GM12878 (cell line): ENCODE measurements at regions not wholly inside any gene's neighbourhood (a gene's known extent, or its start where the extent isn't known, plus 50 kb on each side); places are given as distances from the start of the nearest gene placed in this dataset.

Experiments used
- ATAC-seq: fragments of 200-7000 bp; cut with Tn5 transposase; 3 replicates; pipeline ENCODE4 v1.9.1; 2020; ENCODE audit warnings: mild to moderate bottlenecking, moderate library complexity
- BruUV-seq: library from RNA; stranded (reverse); fragments of 400-500 nt; replicated peaks from 2 replicates; lab custom pipeline; 2021; lab: Mats Ljungman, UMichigan
- CTCF ChIA-PET: fragments of 300-600 bp; sonication (Branson Sonifier 250); formaldehyde crosslinking; extraction: SDS; loops from one replicate; lab custom pipeline; 2021; ENCODE audit warnings: inconsistent platforms; lab: Yijun Ruan, JAX
- POLR2A ChIA-PET: fragments of 350-600 bp; formaldehyde crosslinking; extraction: SDS; loops from one replicate; lab custom pipeline; 2021; ENCODE audit warnings: inconsistent platforms; lab: Charles Lee
- RAD21 ChIA-PET: fragments of 300-600 bp; sonication (Branson Sonifier 250); formaldehyde crosslinking; loops from one replicate; lab custom pipeline; 2023; ENCODE audit warnings: antibody characterized with exemption; ENCODE audit not compliant: unreplicated experiment; lab: Charles Lee
- SMC1A ChIA-PET: fragments of 300-600 bp; sonication (Branson Sonifier 250); formaldehyde crosslinking; loops from one replicate; lab custom pipeline; 2023; ENCODE audit not compliant: unreplicated experiment, uncharacterized antibody; lab: Charles Lee
- DNase-seq: peaks from one replicate; pipeline ENCODE4 v3.0.0-alpha.2; 2011; ENCODE audit warnings: low read depth, low spot score
- FAIRE-seq: peaks from 3 replicates; lab custom pipeline; 2011; peaks lifted over from hg19 to GRCh38; lab: Jason Lieb, UNC
- H2AFZ ChIP-seq: 2 replicates; pipeline ENCODE4 v1.6.0; 2011; ENCODE audit warnings: low read depth, low read length, control low read depth; ENCODE audit not compliant: control insufficient read depth
- H3K27ac ChIP-seq: 2 replicates; pipeline ENCODE4 v1.5.1; 2011; ENCODE audit warnings: control low read depth; ENCODE audit not compliant: control insufficient read depth, insufficient read depth
- H3K27me3 ChIP-seq, 2 experiments: replicated peaks in 1 of 2; 2 replicates each; pipeline versions ENCODE4 v1.6.0 to v1.6.1; 2011; ENCODE audit warnings: low read length in 1 of 2; ENCODE audit not compliant: control insufficient read depth in 2 of 2, insufficient read depth in 2 of 2
- H3K36me3 ChIP-seq, 2 experiments: 2 replicates each; pipeline ENCODE4 v1.5.1; 2011; ENCODE audit warnings: low read length in 1 of 2; ENCODE audit not compliant: control insufficient read depth in 2 of 2, insufficient read depth in 2 of 2
- H3K4me1 ChIP-seq: 2 replicates; pipeline ENCODE4 v1.6.1; 2011; ENCODE audit warnings: mild to moderate bottlenecking, low read length, moderate library complexity, mixed read lengths; ENCODE audit not compliant: control insufficient read depth, insufficient read depth
- H3K4me2 ChIP-seq: 2 replicates; pipeline ENCODE4 v1.6.0; 2011; ENCODE audit warnings: control low read depth; ENCODE audit not compliant: control insufficient read depth, insufficient read depth
- H3K4me3 ChIP-seq: fragments of 200-600 bp; sonication (generic); 2 replicates; pipeline ENCODE4 v1.5.1; 2016
- H3K79me2 ChIP-seq: 2 replicates; pipeline ENCODE4 v1.6.0; 2011; ENCODE audit warnings: low read length; ENCODE audit not compliant: control insufficient read depth, insufficient read depth
- H3K9ac ChIP-seq: 2 replicates; pipeline ENCODE4 v1.8.0; 2011; ENCODE audit warnings: low read length, control low read depth, mixed read lengths; ENCODE audit not compliant: control insufficient read depth, insufficient read depth
- H3K9me3 ChIP-seq: replicated peaks from 3 replicates; pipeline ENCODE4 v1.5.1; 2011; ENCODE audit warnings: mild to moderate bottlenecking, low read length; ENCODE audit not compliant: control insufficient read depth, insufficient read depth
- H4K20me1 ChIP-seq: 2 replicates; pipeline ENCODE4 v1.6.0; 2011; ENCODE audit not compliant: control insufficient read depth, insufficient read depth
- CUX1 ChIP-seq: IDR thresholded peaks from 2 replicates; pipeline ENCODE4 v1.6.1; 2012; ENCODE audit warnings: improper control_type of control experiment, low read depth, low read length; ENCODE audit not compliant: insufficient replicate concordance
- GATAD2B ChIP-seq: fragments of 450-650 bp; conservative IDR thresholded peaks from 2 replicates; pipeline ENCODE4 v1.6.1; 2017; ENCODE audit warnings: low read depth, mild to moderate bottlenecking, moderate library complexity
- IRF4 ChIP-seq: IDR thresholded peaks from 2 replicates; pipeline ENCODE4 v1.6.1; 2011; ENCODE audit warnings: low read depth, low read length
- PBX3 ChIP-seq: IDR thresholded peaks from 2 replicates; pipeline ENCODE4 v1.6.1; 2011; ENCODE audit warnings: mild to moderate bottlenecking, low read depth, low read length, moderate library complexity; ENCODE audit not compliant: insufficient replicate concordance
- SKIL ChIP-seq: fragments of 450-650 bp; IDR thresholded peaks from 2 replicates; pipeline ENCODE4 v1.6.1; 2017; ENCODE audit warnings: mild to moderate bottlenecking, low read depth, inconsistent platforms; ENCODE audit not compliant: poor library complexity, severe bottlenecking
- TAF1 ChIP-seq: IDR thresholded peaks from 2 replicates; pipeline ENCODE4 v1.6.1; 2011; ENCODE audit warnings: mild to moderate bottlenecking, low read depth, low read length, borderline replicate concordance
- TCF7 ChIP-seq: IDR thresholded peaks from 2 replicates; pipeline ENCODE4 v1.6.1; 2014; ENCODE audit warnings: antibody characterized with exemption, borderline replicate concordance
- ZBED1 ChIP-seq: IDR thresholded peaks from 2 replicates; pipeline ENCODE4 v1.6.1; 2016; ENCODE audit warnings: borderline replicate concordance
- ZNF207 ChIP-seq: fragments of 450-650 bp; IDR thresholded peaks from 2 replicates; pipeline ENCODE4 v1.6.1; 2014; ENCODE audit warnings: antibody characterized with exemption, mild to moderate bottlenecking, borderline replicate concordance
- WGBS: methylation state at CpG from one replicate; pipeline ENCODE4 v1.1.6; 2016; ENCODE audit warnings: low lambda C conversion rate; ENCODE audit not compliant: insufficient replicate concordance, insufficient coverage; ENCODE audit errors: missing lambda C conversion rate; 5-methylcytosine and 5-hydroxymethylcytosine counted together
- in situ Hi-C: fragments of 300-500 bp; cut with MboI; formaldehyde crosslinking; loops from 9 replicates; pipeline ENCODE4 v1.14.3; 2018; ENCODE audit warnings: mixed read lengths
- intact Hi-C: fragments of 100-400 bp; cut with micrococcal nuclease; formaldehyde crosslinking; loops from one replicate; pipeline ENCODE4 v1.14.2; 2022; ENCODE audit not compliant: unreplicated experiment

- TF ChIP-seq CUX1 = no peak
- TF ChIP-seq ZBED1 = no peak
- TF ChIP-seq TCF7 = no peak
- TF ChIP-seq PBX3 = no peak
- TF ChIP-seq ZNF207 = no peak
Measured at GRCh38 chr5:18202164-18202563, 567.9 kb downstream of the TAF11L14 start (continued).

GRCh38 chr5:18203296-18203695 is 569.0 kb downstream of the TAF11L14 start:
- BruUV-seq = no TSS peak
- in situ Hi-C loops = no loop called here
- Histone ChIP-seq H3K4me2 (no peak overlapping the region), H3K27ac (no peak overlapping the region), H3K4me1 (no peaks in the 10 kb centered on the region), H3K9me3 (no peaks in the 10 kb centered on the region; the same call in 2 of the 3 replicates), H3K79me2 (no peaks in the 10 kb centered on the region), H4K20me1 (no peaks in the 10 kb centered on the region), H3K27me3 (no peaks in the 10 kb centered on the region), H2AFZ (no peak overlapping the region), H3K4me3 (no peak overlapping the region), H3K36me3 (no peaks in the 10 kb centered on the region), H3K9ac (no peak overlapping the region)
- SMC1A ChIA-PET = no interaction called here
- WGBS = 0% methylated on average over 1 of the region's 1 CpG
- POLR2A ChIA-PET = no interaction called here
- FAIRE-seq (no peak), DNase-seq (no peak), ATAC-seq (no peak)
- intact Hi-C loops = loop anchor here (10.0 kb wide), 1 partner anchor 62 kb away; no protein-coding TSS in a partner anchor
- TF ChIP-seq IRF4 (no peak), SKIL (no peak), GATAD2B (no peak), TAF1 (no peak)
- RAD21 ChIA-PET = no interaction called here
- CTCF ChIA-PET = no interaction called here
